ENCODE measurements at regions not wholly inside any gene's neighbourhood (a gene's known extent, or its start where the extent isn't known, plus 50 kb on each side); places are given as distances from the start of the nearest gene placed in this dataset.
"Not testable (repeated sequence)": the region's sequence is repeated elsewhere in the genome, so short reads cannot be mapped to it uniquely, and the experiment has no call there.

- Histone ChIP-seq H3K4me3 (ENCODE audit: low read depth, low read length) (no peak overlapping the region), H3K9me3 (ENCODE audit: control insufficient read depth, insufficient read depth, low read depth, low read length) (peaks cover 13% of the 10 kb centered on the region), H3K27me3 (ENCODE audit: control insufficient read depth, insufficient read depth, low read length) (no peaks in the 10 kb centered on the region), H3K9ac (ENCODE audit: low read length) (peak overlapping the region; percentile 86), H3K27ac (ENCODE audit: low read depth, low read length) (peak overlapping the region; percentile 95), H3K36me3 (ENCODE audit: control insufficient read depth, insufficient read depth, low read length) (peaks cover 21% of the 10 kb centered on the region; the same call in 1 of the 2 replicates), H3K4me1 (ENCODE audit: control insufficient read depth, insufficient read depth, low read length) (peaks cover 32% of the 10 kb centered on the region)
These were observed 995.8 kb upstream of the WWC1 start for GRCh38 chr5:167295681-167296005.

GRCh38 chr5:167296066-167296465 is 995.4 kb upstream of the WWC1 start:
- Histone ChIP-seq H3K27ac (ENCODE audit: low read depth, low read length) (peak overlapping the region; percentile 95), H3K4me3 (ENCODE audit: low read depth, low read length) (no peak overlapping the region), H3K4me1 (ENCODE audit: control insufficient read depth, insufficient read depth, low read length) (peaks cover 32% of the 10 kb centered on the region), H3K36me3 (ENCODE audit: control insufficient read depth, insufficient read depth, low read length) (peaks cover 21% of the 10 kb centered on the region; the same call in 1 of the 2 replicates), H3K9me3 (ENCODE audit: control insufficient read depth, insufficient read depth, low read depth, low read length) (peaks cover 13% of the 10 kb centered on the region), H3K9ac (ENCODE audit: low read length) (peak overlapping the region; percentile 86), H3K27me3 (ENCODE audit: control insufficient read depth, insufficient read depth, low read length) (no peaks in the 10 kb centered on the region)

- no peak overlapping the region for H3K4me3 ChIP-seq (ENCODE audit: low read depth, low read length)
- H3K36me3 ChIP-seq (ENCODE audit: control insufficient read depth, insufficient read depth, low read length) = peaks cover 17% of the 10 kb centered on the region; the same call in 1 of the 2 replicates
- H3K9me3 ChIP-seq (ENCODE audit: control insufficient read depth, insufficient read depth, low read depth, low read length) = peaks cover 10% of the 10 kb centered on the region; the same call in 1 of the 2 replicates
- no peaks in the 10 kb centered on the region for H3K27me3 ChIP-seq (ENCODE audit: control insufficient read depth, insufficient read depth, low read length)
- H3K9ac ChIP-seq (ENCODE audit: low read length) = no peak overlapping the region
- H3K27ac ChIP-seq (ENCODE audit: low read depth, low read length) = peak overlapping the region; percentile 95; the same call in 1 of the 2 replicates
- peaks cover 32% of the 10 kb centered on the region for H3K4me1 ChIP-seq (ENCODE audit: control insufficient read depth, insufficient read depth, low read length)
These were observed 994.8 kb upstream of the WWC1 start for GRCh38 chr5:167296661-167297060.

- H3K27ac ChIP-seq (ENCODE audit: low read depth, low read length); H3K9ac ChIP-seq (ENCODE audit: low read length); H3K36me3 ChIP-seq (ENCODE audit: control insufficient read depth, insufficient read depth, low read length); H3K27me3 ChIP-seq (ENCODE audit: control insufficient read depth, insufficient read depth, low read length); H3K9me3 ChIP-seq (ENCODE audit: control insufficient read depth, insufficient read depth, low read depth, low read length); H3K4me3 ChIP-seq (ENCODE audit: low read depth, low read length): not testable (repeated sequence)
- H3K4me1 ChIP-seq (ENCODE audit: control insufficient read depth, insufficient read depth, low read length) = peaks cover 37% of the 10 kb centered on the region
These were observed 991.6 kb upstream of the WWC1 start for GRCh38 chr5:167299861-167300260.

GRCh38 chr5:167303582-167303981 is 987.9 kb upstream of the WWC1 start:
- peaks cover 47% of the 10 kb centered on the region for H3K4me1 ChIP-seq (ENCODE audit: control insufficient read depth, insufficient read depth, low read length)
- no peaks in the 10 kb centered on the region for H3K36me3 ChIP-seq (ENCODE audit: control insufficient read depth, insufficient read depth, low read length)
- no peak overlapping the region; the same call in 1 of the 2 replicates for H3K27ac ChIP-seq (ENCODE audit: low read depth, low read length)
- no peaks in the 10 kb centered on the region for H3K9me3 ChIP-seq (ENCODE audit: control insufficient read depth, insufficient read depth, low read depth, low read length)
- peak overlapping the region; percentile 43; the same call in 1 of the 2 replicates for H3K4me3 ChIP-seq (ENCODE audit: low read depth, low read length)
- H3K9ac ChIP-seq (ENCODE audit: low read length) = peak overlapping the region; percentile 18
- no peaks in the 10 kb centered on the region for H3K27me3 ChIP-seq (ENCODE audit: control insufficient read depth, insufficient read depth, low read length)

GRCh38 chr5:167304834-167305469 is 986.5 kb upstream of the WWC1 start:
- Histone ChIP-seq H3K27ac (ENCODE audit: low read depth, low read length) (peak overlapping the region; percentile 66), H3K4me3 (ENCODE audit: low read depth, low read length) (no peak overlapping the region; the same call in 1 of the 2 replicates), H3K9ac (ENCODE audit: low read length) (peak overlapping the region; percentile 51), H3K4me1 (ENCODE audit: control insufficient read depth, insufficient read depth, low read length) (peaks cover 47% of the 10 kb centered on the region), H3K36me3 (ENCODE audit: control insufficient read depth, insufficient read depth, low read length) (no peaks in the 10 kb centered on the region), H3K27me3 (ENCODE audit: control insufficient read depth, insufficient read depth, low read length) (no peaks in the 10 kb centered on the region), H3K9me3 (ENCODE audit: control insufficient read depth, insufficient read depth, low read depth, low read length) (no peaks in the 10 kb centered on the region)

- Histone ChIP-seq H3K9me3 (ENCODE audit: control insufficient read depth, insufficient read depth, low read depth, low read length) (no peaks in the 10 kb centered on the region), H3K36me3 (ENCODE audit: control insufficient read depth, insufficient read depth, low read length) (no peaks in the 10 kb centered on the region), H3K27ac (ENCODE audit: low read depth, low read length) (peak overlapping the region; percentile 66), H3K9ac (ENCODE audit: low read length) (peak overlapping the region; percentile 51), H3K4me3 (ENCODE audit: low read depth, low read length) (peak overlapping the region; percentile 26; the same call in 1 of the 2 replicates), H3K4me1 (ENCODE audit: control insufficient read depth, insufficient read depth, low read length) (peaks cover 47% of the 10 kb centered on the region), H3K27me3 (ENCODE audit: control insufficient read depth, insufficient read depth, low read length) (no peaks in the 10 kb centered on the region)
These were observed 985.7 kb upstream of the WWC1 start for GRCh38 chr5:167305591-167306213.

- Histone ChIP-seq H3K27me3 (ENCODE audit: control insufficient read depth, insufficient read depth, low read length) (no peaks in the 10 kb centered on the region), H3K4me1 (ENCODE audit: control insufficient read depth, insufficient read depth, low read length) (peaks cover 47% of the 10 kb centered on the region), H3K27ac (ENCODE audit: low read depth, low read length) (no peak overlapping the region; the same call in 1 of the 2 replicates), H3K4me3 (ENCODE audit: low read depth, low read length) (no peak overlapping the region), H3K9me3 (ENCODE audit: control insufficient read depth, insufficient read depth, low read depth, low read length) (no peaks in the 10 kb centered on the region), H3K9ac (ENCODE audit: low read length) (no peak overlapping the region), H3K36me3 (ENCODE audit: control insufficient read depth, insufficient read depth, low read length) (no peaks in the 10 kb centered on the region)
These were observed 984.4 kb upstream of the WWC1 start for GRCh38 chr5:167307042-167307441.

GRCh38 chr5:167308466-167308865 is 983.0 kb upstream of the WWC1 start:
- Histone ChIP-seq H3K9ac (ENCODE audit: low read length) (no peak overlapping the region), H3K27ac (ENCODE audit: low read depth, low read length) (no peak overlapping the region), H3K27me3 (ENCODE audit: control insufficient read depth, insufficient read depth, low read length) (no peaks in the 10 kb centered on the region), H3K4me1 (ENCODE audit: control insufficient read depth, insufficient read depth, low read length) (peaks cover 44% of the 10 kb centered on the region), H3K36me3 (ENCODE audit: control insufficient read depth, insufficient read depth, low read length) (no peaks in the 10 kb centered on the region), H3K4me3 (ENCODE audit: low read depth, low read length) (no peak overlapping the region), H3K9me3 (ENCODE audit: control insufficient read depth, insufficient read depth, low read depth, low read length) (no peaks in the 10 kb centered on the region)

- Histone ChIP-seq H3K27me3 (ENCODE audit: control insufficient read depth, insufficient read depth, low read length) (no peaks in the 10 kb centered on the region), H3K9ac (ENCODE audit: low read length) (no peak overlapping the region), H3K9me3 (ENCODE audit: control insufficient read depth, insufficient read depth, low read depth, low read length) (no peaks in the 10 kb centered on the region), H3K27ac (ENCODE audit: low read depth, low read length) (no peak overlapping the region), H3K4me3 (ENCODE audit: low read depth, low read length) (no peak overlapping the region), H3K36me3 (ENCODE audit: control insufficient read depth, insufficient read depth, low read length) (no peaks in the 10 kb centered on the region), H3K4me1 (ENCODE audit: control insufficient read depth, insufficient read depth, low read length) (peaks cover 28% of the 10 kb centered on the region)
These were observed 981.4 kb upstream of the WWC1 start for GRCh38 chr5:167309941-167310517.

GRCh38 chr5:167311340-167311739 is 980.1 kb upstream of the WWC1 start:
- Histone ChIP-seq H3K4me1 (ENCODE audit: control insufficient read depth, insufficient read depth, low read length) (peaks cover 17% of the 10 kb centered on the region), H3K36me3 (ENCODE audit: control insufficient read depth, insufficient read depth, low read length) (no peaks in the 10 kb centered on the region), H3K4me3 (ENCODE audit: low read depth, low read length) (no peak overlapping the region), H3K27ac (ENCODE audit: low read depth, low read length) (no peak overlapping the region), H3K9me3 (ENCODE audit: control insufficient read depth, insufficient read depth, low read depth, low read length) (no peaks in the 10 kb centered on the region), H3K27me3 (ENCODE audit: control insufficient read depth, insufficient read depth, low read length) (no peaks in the 10 kb centered on the region), H3K9ac (ENCODE audit: low read length) (no peak overlapping the region)
